ENCODE measurements at regions not wholly inside any gene's neighbourhood (a gene's known extent, or its start where the extent isn't known, plus 50 kb on each side); places are given as distances from the start of the nearest gene placed in this dataset.

DNA sequence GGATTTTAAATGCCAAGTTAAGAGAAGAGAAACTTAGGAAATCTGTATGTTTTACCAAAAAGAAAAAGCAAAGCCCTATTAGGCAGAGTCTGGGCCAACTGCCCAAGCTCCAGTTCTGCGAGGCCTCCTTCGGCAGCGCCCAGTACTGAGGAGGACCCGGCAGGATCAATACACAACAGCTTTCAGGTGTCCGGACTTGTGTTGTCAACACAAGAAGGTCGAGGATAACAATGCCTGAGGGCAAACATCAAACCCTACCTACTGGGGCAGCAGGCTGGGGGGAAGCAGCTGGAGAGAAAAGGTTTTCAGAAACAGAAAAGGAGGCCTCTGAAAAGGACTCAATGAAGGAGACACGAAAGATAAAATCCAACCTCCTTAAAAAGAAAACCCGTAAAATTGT is 98.1 kb upstream of the GJB5 start (continued):
- TF ChIP-seq, protein P1, sequence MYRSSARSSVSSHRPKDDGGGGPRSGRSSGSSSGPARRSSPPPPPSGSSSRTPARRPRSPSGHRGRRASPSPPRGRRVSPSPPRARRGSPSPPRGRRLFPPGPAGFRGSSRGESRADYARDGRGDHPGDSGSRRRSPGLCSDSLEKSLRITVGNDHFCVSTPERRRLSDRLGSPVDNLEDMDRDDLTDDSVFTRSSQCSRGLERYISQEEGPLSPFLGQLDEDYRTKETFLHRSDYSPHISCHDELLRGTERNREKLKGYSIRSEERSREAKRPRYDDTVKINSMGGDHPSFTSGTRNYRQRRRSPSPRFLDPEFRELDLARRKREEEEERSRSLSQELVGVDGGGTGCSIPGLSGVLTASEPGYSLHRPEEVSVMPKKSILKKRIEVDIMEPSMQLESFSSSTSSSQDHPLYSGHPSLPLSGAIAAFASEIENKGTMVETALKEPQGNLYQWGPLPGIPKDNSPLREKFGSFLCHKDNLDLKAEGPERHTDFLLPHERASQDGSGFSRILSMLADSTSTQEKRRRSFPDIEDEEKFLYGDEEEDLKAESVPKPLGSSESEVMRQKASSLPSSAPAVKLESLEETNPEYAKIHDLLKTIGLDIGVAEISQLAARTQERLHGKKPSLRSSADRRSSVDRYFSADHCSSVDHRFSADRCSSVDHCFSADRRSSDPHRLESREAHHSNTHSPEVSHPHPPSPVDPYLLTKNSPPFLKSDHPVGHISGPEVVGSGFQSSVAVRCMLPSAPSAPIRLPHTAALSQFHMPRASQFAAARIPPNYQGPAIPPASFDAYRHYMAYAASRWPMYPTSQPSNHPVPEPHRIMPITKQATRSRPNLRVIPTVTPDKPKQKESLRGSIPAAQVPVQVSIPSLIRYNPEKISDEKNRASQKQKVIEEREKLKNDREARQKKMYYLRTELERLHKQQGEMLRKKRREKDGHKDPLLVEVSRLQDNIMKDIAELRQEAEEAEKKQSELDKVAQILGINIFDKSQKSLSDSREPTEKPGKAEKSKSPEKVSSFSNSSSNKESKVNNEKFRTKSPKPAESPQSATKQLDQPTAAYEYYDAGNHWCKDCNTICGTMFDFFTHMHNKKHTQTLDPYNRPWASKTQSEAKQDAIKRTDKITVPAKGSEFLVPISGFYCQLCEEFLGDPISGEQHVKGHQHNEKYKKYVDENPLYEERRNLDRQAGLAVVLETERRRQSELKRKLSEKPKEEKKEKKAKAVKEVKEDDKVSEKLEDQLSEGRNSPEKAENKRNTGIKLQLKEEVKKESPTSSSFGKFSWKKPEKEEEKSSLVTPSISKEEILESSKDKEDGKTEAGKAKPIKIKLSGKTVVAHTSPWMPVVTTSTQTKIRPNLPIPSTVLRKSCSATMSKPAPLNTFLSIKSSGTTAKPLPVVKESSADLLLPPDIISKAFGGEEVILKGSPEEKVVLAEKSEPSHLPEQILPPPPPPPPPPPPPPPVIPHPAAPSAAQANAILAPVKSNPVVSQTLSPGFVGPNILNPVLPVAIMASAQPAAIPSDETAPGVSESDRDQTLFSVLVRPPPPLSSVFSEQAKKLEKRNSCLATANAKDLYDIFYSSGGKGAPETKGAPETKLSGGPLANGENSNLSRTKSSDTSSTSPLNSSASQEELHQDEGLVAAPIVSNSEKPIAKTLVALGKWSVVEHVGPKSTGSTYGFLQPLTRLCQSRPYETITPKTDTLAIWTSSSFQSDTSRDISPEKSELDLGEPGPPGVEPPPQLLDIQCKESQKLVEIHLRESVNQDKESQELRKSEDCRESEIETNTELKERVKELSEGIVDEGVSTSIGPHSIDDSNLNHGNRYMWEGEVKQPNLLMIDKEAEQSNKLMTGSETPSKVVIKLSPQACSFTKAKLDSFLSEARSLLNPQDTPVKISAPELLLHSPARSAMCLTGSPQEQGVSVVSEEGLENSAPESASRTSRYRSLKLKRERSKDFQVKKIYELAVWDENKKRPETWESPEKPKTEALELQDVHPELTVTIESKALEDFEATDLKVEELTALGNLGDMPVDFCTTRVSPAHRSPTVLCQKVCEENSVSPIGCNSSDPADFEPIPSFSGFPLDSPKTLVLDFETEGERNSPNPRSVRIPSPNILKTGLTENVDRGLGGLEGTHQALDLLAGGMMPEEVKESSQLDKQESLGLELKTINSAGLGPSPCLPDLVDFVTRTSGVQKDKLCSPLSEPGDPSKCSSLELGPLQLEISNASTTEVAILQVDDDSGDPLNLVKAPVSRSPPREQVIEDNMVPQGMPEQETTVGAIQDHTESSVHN (IDR thresholded peaks at IDR 0.05; ENCODE audit: borderline replicate concordance in 1 of 2, low read depth in 1 of 2) = no peak
- no peak for TF ChIP-seq RB1 (IDR thresholded peaks at IDR 0.05; ENCODE audit: low read depth)
- TF ChIP-seq LARP7 (IDR thresholded peaks at IDR 0.05) = no peak
- TF ChIP-seq ZNF232 (CRISPR knock-in tag; IDR thresholded peaks at IDR 0.05) = no peak
- TF ChIP-seq, protein P2, sequence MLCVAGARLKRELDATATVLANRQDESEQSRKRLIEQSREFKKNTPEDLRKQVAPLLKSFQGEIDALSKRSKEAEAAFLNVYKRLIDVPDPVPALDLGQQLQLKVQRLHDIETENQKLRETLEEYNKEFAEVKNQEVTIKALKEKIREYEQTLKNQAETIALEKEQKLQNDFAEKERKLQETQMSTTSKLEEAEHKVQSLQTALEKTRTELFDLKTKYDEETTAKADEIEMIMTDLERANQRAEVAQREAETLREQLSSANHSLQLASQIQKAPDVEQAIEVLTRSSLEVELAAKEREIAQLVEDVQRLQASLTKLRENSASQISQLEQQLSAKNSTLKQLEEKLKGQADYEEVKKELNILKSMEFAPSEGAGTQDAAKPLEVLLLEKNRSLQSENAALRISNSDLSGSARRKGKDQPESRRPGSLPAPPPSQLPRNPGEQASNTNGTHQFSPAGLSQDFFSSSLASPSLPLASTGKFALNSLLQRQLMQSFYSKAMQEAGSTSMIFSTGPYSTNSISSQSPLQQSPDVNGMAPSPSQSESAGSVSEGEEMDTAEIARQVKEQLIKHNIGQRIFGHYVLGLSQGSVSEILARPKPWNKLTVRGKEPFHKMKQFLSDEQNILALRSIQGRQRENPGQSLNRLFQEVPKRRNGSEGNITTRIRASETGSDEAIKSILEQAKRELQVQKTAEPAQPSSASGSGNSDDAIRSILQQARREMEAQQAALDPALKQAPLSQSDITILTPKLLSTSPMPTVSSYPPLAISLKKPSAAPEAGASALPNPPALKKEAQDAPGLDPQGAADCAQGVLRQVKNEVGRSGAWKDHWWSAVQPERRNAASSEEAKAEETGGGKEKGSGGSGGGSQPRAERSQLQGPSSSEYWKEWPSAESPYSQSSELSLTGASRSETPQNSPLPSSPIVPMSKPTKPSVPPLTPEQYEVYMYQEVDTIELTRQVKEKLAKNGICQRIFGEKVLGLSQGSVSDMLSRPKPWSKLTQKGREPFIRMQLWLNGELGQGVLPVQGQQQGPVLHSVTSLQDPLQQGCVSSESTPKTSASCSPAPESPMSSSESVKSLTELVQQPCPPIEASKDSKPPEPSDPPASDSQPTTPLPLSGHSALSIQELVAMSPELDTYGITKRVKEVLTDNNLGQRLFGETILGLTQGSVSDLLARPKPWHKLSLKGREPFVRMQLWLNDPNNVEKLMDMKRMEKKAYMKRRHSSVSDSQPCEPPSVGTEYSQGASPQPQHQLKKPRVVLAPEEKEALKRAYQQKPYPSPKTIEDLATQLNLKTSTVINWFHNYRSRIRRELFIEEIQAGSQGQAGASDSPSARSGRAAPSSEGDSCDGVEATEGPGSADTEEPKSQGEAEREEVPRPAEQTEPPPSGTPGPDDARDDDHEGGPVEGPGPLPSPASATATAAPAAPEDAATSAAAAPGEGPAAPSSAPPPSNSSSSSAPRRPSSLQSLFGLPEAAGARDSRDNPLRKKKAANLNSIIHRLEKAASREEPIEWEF (CRISPR knock-in tag; IDR thresholded peaks at IDR 0.05) = no peak
- TF ChIP-seq ILF3 (IDR thresholded peaks at IDR 0.05; ENCODE audit: borderline replicate concordance) = no peak
- TF ChIP-seq POLR2AphosphoS2 (IDR thresholded peaks at IDR 0.05; ENCODE audit: low read length) = no peak

Measured in K562 (cell line).